Erythroblast (primary cell): ENCODE measurements at regions not wholly inside any gene's neighbourhood (a gene's known extent, or its start where the extent isn't known, plus 50 kb on each side); places are given as distances from the start of the nearest gene placed in this dataset.

Experiments
- GATA1 ChIP-seq: IDR thresholded peaks from 2 replicates; pipeline ENCODE4 v1.6.1; 2011; ENCODE audit warnings: low read depth, mild to moderate bottlenecking, control low read depth, low read length, moderate library complexity
- POLR2A ChIP-seq: IDR thresholded peaks from 2 replicates; pipeline ENCODE4 v1.6.1; 2011; ENCODE audit warnings: mild to moderate bottlenecking, low read length

DNA sequence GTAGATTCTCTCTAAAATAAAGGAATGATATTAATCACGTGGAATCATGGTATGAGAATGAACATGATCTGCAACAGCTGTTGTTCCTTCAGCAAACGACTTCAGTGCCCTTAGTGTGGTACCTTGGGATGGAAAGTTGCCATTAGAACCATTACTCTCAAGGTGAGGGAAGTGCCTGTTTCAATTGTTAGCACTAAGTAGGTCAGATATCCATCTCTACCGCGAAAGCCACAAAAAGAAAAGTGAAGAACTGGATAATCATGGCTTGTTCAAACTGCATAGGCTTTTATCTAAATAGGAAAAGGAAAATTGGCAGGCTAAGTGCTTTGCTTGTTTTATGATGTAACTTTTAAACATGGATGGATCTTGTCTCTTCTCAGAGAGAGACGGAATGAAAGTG is 380.7 kb downstream of the MRPS30 start:
- no peak for TF ChIP-seq POLR2A
- TF ChIP-seq GATA1: no peak
